K562 (cell line): ENCODE measurements at regions not wholly inside any gene's neighbourhood (a gene's known extent, or its start where the extent isn't known, plus 50 kb on each side); places are given as distances from the start of the nearest gene placed in this dataset.

Experiments
- ATAC-seq: fragments of 200-7000 bp; cut with Tn5 transposase; 3 replicates; pipeline ENCODE4 v1.9.1; 2020; ENCODE audit warnings: moderate library complexity
- BruUV-seq: library from RNA; stranded (reverse); fragments of 400-500 nt; replicated peaks from 2 replicates; lab custom pipeline; 2021; lab: Mats Ljungman, UMichigan
- CTCF ChIA-PET: fragments of 300-600 bp; formaldehyde crosslinking; extraction: SDS; loops from one replicate; lab custom pipeline; 2021; ENCODE audit warnings: low intra/inter-chr PET ratio; lab: Yijun Ruan, JAX
- POLR2A ChIA-PET: fragments of 300-600, 350-650 bp; sonication (Branson Sonifier 250); formaldehyde crosslinking; extraction: SDS; loops from one replicate; lab custom pipeline; 2021; ENCODE audit warnings: antibody characterized with exemption, inconsistent platforms; lab: Yijun Ruan, JAX
- DNase-seq, 4 experiments: peaks; one replicate each; pipeline versions ENCODE4 v3.0.0 to v3.0.0-alpha.2; 2011 to 2018; ENCODE audit warnings: low spot score in 3 of 4, mixed read lengths in 3 of 4; ENCODE audit errors: extremely low read depth in 1 of 4
- FAIRE-seq: peaks from 2 replicates; lab custom pipeline; 2011; peaks lifted over from hg19 to GRCh38; lab: Jason Lieb, UNC
- H2AFZ ChIP-seq: 2 replicates; pipeline ENCODE4 v1.6.0; 2011; ENCODE audit warnings: low read depth, low read length, control low read depth, inconsistent platforms
- H3K27ac ChIP-seq: fragments of 200-600 bp; 3 replicates; pipeline ENCODE4 v1.8.0; 2011; ENCODE audit warnings: low read depth, mild to moderate bottlenecking, control low read depth, inconsistent platforms, low read length, moderate library complexity, mixed read lengths; ENCODE audit errors: extremely low read depth
- H3K27me3 ChIP-seq, 2 experiments: fragments of 300-600 bp in 1 of 2; 2 replicates in 1 of 2; 3 replicates in 1 of 2; pipeline versions ENCODE4 v1.6.0 to v1.8.0; 2011; ENCODE audit warnings: inconsistent platforms in 2 of 2, low read length in 2 of 2, mild to moderate bottlenecking in 1 of 2, mixed read lengths in 1 of 2, moderate library complexity in 1 of 2; ENCODE audit not compliant: control insufficient read depth in 2 of 2, insufficient read depth in 2 of 2
- H3K36me3 ChIP-seq: fragments of 300-600 bp; 3 replicates; pipeline ENCODE4 v1.8.0; 2011; ENCODE audit warnings: mild to moderate bottlenecking, low read length, inconsistent platforms; ENCODE audit not compliant: control insufficient read depth, insufficient read depth
- H3K4me1 ChIP-seq, 2 experiments: fragments of 200-600 bp in 1 of 2; replicated peaks in 1 of 2; 2 replicates in 1 of 2; 3 replicates in 1 of 2; pipeline versions ENCODE4 v1.5.1 to v1.8.0; 2011; ENCODE audit warnings: inconsistent platforms in 2 of 2, low read length in 2 of 2, mild to moderate bottlenecking in 1 of 2, mixed read lengths in 1 of 2, moderate library complexity in 1 of 2; ENCODE audit not compliant: control insufficient read depth in 2 of 2, insufficient read depth in 2 of 2
- H3K4me2 ChIP-seq: 2 replicates; pipeline ENCODE4 v1.6.1; 2011; ENCODE audit warnings: low read length, control low read depth, inconsistent platforms, mixed read lengths; ENCODE audit not compliant: insufficient read depth
- H3K4me3 ChIP-seq: fragments of 200-600 bp; sonication (generic), shearing (Covaris generic); 2 replicates; pipeline ENCODE4 v1.5.1; 2016; ENCODE audit warnings: control low read depth, inconsistent platforms
- H3K79me2 ChIP-seq: fragments of 200-600 bp; 3 replicates; pipeline ENCODE4 v1.8.0; 2011; ENCODE audit warnings: low read length, inconsistent platforms; ENCODE audit not compliant: control insufficient read depth, insufficient read depth
- H3K9ac ChIP-seq, 2 experiments: 2 replicates each; pipeline versions ENCODE4 v1.6.0 to v1.6.1; 2011; ENCODE audit warnings: low read depth in 2 of 2, low read length in 2 of 2, control low read depth in 1 of 2, inconsistent platforms in 1 of 2, mild to moderate bottlenecking in 1 of 2, mixed read lengths in 1 of 2; ENCODE audit not compliant: insufficient read depth in 1 of 2
- H3K9me1 ChIP-seq: one replicate; pipeline ENCODE4 v1.6.0; 2011; ENCODE audit warnings: inconsistent platforms, mild to moderate bottlenecking, low read length, moderate library complexity; ENCODE audit not compliant: control insufficient read depth, insufficient read depth
- H3K9me3 ChIP-seq: replicated peaks from 2 replicates; pipeline ENCODE4 v1.5.1; 2011; ENCODE audit warnings: low read depth, low read length, inconsistent platforms; ENCODE audit not compliant: control insufficient read depth, insufficient read depth
- H4K20me1 ChIP-seq: replicated peaks from 2 replicates; pipeline ENCODE4 v1.6.1; 2011; ENCODE audit warnings: low read length, inconsistent platforms, mixed read lengths; ENCODE audit not compliant: control insufficient read depth, insufficient read depth
- CBX2 ChIP-seq: fragments of 200-600 bp; sonication (generic); IDR thresholded peaks from one replicate; pipeline ENCODE4 v1.6.1; 2012; ENCODE audit warnings: mild to moderate bottlenecking, low read length, inconsistent platforms; ENCODE audit not compliant: insufficient read depth, poor library complexity, severe bottlenecking
- CCNT2 ChIP-seq: IDR thresholded peaks from 2 replicates; pipeline ENCODE4 v1.6.1; 2011; ENCODE audit warnings: borderline replicate concordance, low read depth, mild to moderate bottlenecking, moderate library complexity, mixed read lengths, low read length; ENCODE audit not compliant: insufficient read length; ENCODE audit errors: extremely low read depth
- COPS2 ChIP-seq: fragments of 450-650 bp; conservative IDR thresholded peaks from 2 replicates; pipeline ENCODE4 v1.6.1; 2016; ENCODE audit warnings: mild to moderate bottlenecking, moderate library complexity
- EGR1 ChIP-seq: fragments of 450-650 bp; conservative IDR thresholded peaks from 2 replicates; pipeline ENCODE4 v1.6.1; 2017; ENCODE audit warnings: mild to moderate bottlenecking
- EP300 ChIP-seq: IDR thresholded peaks from 2 replicates; pipeline ENCODE4 v1.6.1; 2012; ENCODE audit warnings: low read length, improper control_type of control experiment
- KHSRP ChIP-seq: fragments of 450-650 bp; IDR thresholded peaks from 2 replicates; pipeline ENCODE4 v1.6.1; 2017
- MAFF ChIP-seq: IDR thresholded peaks from 2 replicates; pipeline ENCODE4 v1.6.1; 2012; ENCODE audit warnings: low read length, improper control_type of control experiment
- MAFG ChIP-seq: fragments of 450-650 bp; conservative IDR thresholded peaks from 2 replicates; pipeline ENCODE4 v1.6.1; 2016; ENCODE audit warnings: missing genetic modification characterization, missing compliant biosample characterization
- NCOA1 ChIP-seq: fragments of 450-650 bp; IDR thresholded peaks from 2 replicates; pipeline ENCODE4 v1.6.1; 2016; ENCODE audit warnings: low read depth
- NFYB ChIP-seq: IDR thresholded peaks from 2 replicates; pipeline ENCODE4 v1.6.1; 2011; ENCODE audit warnings: mild to moderate bottlenecking, moderate library complexity; ENCODE audit not compliant: insufficient read length; ENCODE audit errors: extremely low read depth
- NR3C1 ChIP-seq: sonication (generic); formaldehyde crosslinking; IDR thresholded peaks from 2 replicates; pipeline ENCODE4 v1.8.1; 2022; ENCODE audit warnings: missing genetic modification reagents
- RBBP5 ChIP-seq: fragments of 200-600 bp; sonication (generic); IDR thresholded peaks from 2 replicates; pipeline ENCODE4 v1.6.1; 2012; ENCODE audit warnings: borderline replicate concordance, mild to moderate bottlenecking, low read length, control low read depth, inconsistent platforms; ENCODE audit not compliant: insufficient read depth, poor library complexity, severe bottlenecking
- RBM14 ChIP-seq: fragments of 200-400 bp; formaldehyde crosslinking; IDR thresholded peaks from 2 replicates; pipeline ENCODE4 v1.6.1; 2018; ENCODE audit warnings: low read depth, mild to moderate bottlenecking, low read length, moderate library complexity, borderline replicate concordance; ENCODE audit not compliant: insufficient read depth
- ZKSCAN8 ChIP-seq: fragments of 200-800 bp; sonication (Bioruptor generic); IDR thresholded peaks from 2 replicates; pipeline ENCODE4 v1.6.1; 2016; ENCODE audit warnings: missing genetic modification characterization, missing compliant biosample characterization
- ZNF140 ChIP-seq: fragments of 250-450 bp; sonication (Bioruptor Pico); IDR thresholded peaks from 2 replicates; pipeline ENCODE4 v1.8.0; 2021; ENCODE audit warnings: moderate library complexity, mild to moderate bottlenecking, inconsistent platforms
- ZNF316 ChIP-seq: fragments of 450-650 bp; IDR thresholded peaks from 2 replicates; pipeline ENCODE4 v1.6.1; 2016
- ZNF444 ChIP-seq: fragments of 250-450 bp; sonication (Bioruptor Pico); IDR thresholded peaks from 2 replicates; pipeline ENCODE4 v1.4.0; 2020; ENCODE audit warnings: mild to moderate bottlenecking, moderate library complexity
- ZNF583 ChIP-seq: fragments of 250-450 bp; sonication (Bioruptor Pico); IDR thresholded peaks from 2 replicates; pipeline ENCODE4 v1.4.0; 2020
- WGBS: fragments of 100-300 bp; shearing (Covaris generic); methylation state at CpG from one replicate; pipeline ENCODE4 v1.1.6; 2016; ENCODE audit warnings: low coverage, mixed read lengths; ENCODE audit not compliant: insufficient coverage; ENCODE audit errors: missing lambda C conversion rate; 5-methylcytosine and 5-hydroxymethylcytosine counted together
- in situ Hi-C: fragments of 300-500 bp; cut with MboI; formaldehyde crosslinking; loops from 4 replicates; pipeline ENCODE4 v1.15.0; 2018; ENCODE audit warnings: inconsistent platforms, mixed read lengths
- intact Hi-C: fragments of 100-400 bp; cut with micrococcal nuclease; formaldehyde crosslinking; loops from 2 replicates; pipeline ENCODE4 v1.14.2; 2022

DNA sequence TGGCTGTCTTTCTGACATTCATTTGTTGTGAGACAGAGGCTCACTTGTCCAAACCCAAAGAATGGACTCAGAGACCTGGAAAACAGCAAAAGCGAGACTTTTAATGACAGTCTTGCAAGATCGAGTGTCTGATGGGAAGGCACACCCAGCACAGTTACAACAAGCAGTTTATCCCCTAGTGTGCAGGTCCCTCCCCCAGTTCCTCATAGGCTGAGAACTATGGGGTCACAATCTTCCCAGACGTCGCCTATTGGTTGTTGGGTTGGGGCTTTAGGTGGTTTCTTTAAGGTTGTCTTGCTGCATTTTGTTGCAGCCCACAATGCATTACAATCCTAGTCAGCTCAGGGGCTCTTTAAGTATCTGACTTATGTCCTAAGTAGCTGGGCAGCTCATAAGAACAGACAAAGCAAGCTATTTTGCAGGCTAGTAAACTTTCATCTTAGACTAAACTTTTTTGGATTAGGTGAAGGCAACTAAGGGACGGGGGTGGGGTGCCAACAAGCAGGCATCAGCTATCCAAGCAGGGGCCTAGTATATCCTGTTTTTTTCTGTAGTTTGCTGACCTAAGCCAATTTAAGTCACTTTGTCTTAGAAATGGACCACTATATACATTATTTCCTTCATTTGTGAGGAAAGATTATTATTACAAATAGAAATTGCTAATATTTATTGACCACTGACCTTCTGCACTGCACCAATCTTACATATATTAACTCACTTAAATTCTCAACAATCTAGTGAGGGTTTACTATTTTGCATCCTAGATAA is 151.8 kb downstream of the SETD4 start:
- Histone ChIP-seq H3K4me2 (no peak overlapping the region), H2AFZ (no peak overlapping the region), H3K9ac (no peak overlapping the region), H3K27ac (no peak overlapping the region), H3K4me3 (no peak overlapping the region), H3K9me3 (no peaks in the 10 kb centered on the region), H3K9me1 (no peaks in the 10 kb centered on the region), H3K27me3 (peaks cover 3 to 13% of the 10 kb centered on the region in 2 experiments; a peak in 3 of 5 replicates), H3K79me2 (no peaks in the 10 kb centered on the region), H4K20me1 (no peaks in the 10 kb centered on the region), H3K4me1 (no peaks in the 10 kb centered on the region; a peak in 1 of 5 replicates), H3K36me3 (no peaks in the 10 kb centered on the region)
- intact Hi-C loops, result no loop called here
- FAIRE-seq (no peak), ATAC-seq (no peak), DNase-seq (peak in 1 of 4 experiments; percentile 12)
- ChIA-PET POLR2A (interaction anchor here (0.7 to 1.1 kb wide), 2 partner anchors 77 to 462 kb away, joined by 3 to 4 read pairs; no protein-coding TSS in a partner anchor), CTCF (no interaction called here)
- no TSS peak for BruUV-seq
- TF ChIP-seq NFYB (peak; percentile 48), NR3C1 (CRISPR knock-in tag) (no peak), CBX2 (no peak), ZKSCAN8 (CRISPR knock-in tag) (no peak)
- WGBS, result 7% methylated on average over 5 of the region's 5 CpGs
- in situ Hi-C loops, result no loop called here

DNA sequence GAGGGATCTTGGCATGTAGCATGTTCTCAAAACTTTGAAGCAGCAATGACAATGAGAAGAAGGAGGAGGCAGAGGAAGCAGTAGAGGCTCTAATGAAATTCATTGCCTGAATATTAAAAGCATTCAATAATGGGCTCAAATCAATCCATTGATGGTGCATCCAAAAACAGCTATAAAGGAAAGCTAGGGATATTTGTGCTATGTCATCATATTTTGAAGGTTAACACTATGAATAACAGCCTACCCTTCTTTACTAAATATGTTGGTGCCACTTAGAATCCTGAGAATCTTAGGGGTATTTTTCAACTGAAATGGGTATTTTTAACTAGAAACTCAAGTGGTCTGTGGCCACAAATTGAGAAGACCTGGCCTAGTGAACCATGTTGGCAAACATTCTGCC is 153.7 kb downstream of the SETD4 start:
- Histone ChIP-seq H3K27ac (no peak overlapping the region), H3K79me2 (no peaks in the 10 kb centered on the region), H3K27me3 (peaks cover 3 to 13% of the 10 kb centered on the region in 2 experiments; a peak in 3 of 5 replicates), H3K4me3 (no peak overlapping the region), H4K20me1 (no peaks in the 10 kb centered on the region), H3K9me3 (no peaks in the 10 kb centered on the region), H2AFZ (no peak overlapping the region), H3K9me1 (no peaks in the 10 kb centered on the region), H3K4me1 (no peaks in the 10 kb centered on the region; a peak in 1 of 5 replicates), H3K9ac (no peak overlapping the region), H3K4me2 (no peak overlapping the region), H3K36me3 (no peaks in the 10 kb centered on the region)
- ATAC-seq (no peak), FAIRE-seq (no peak), DNase-seq (no peak)
- BruUV-seq, result no TSS peak
- intact Hi-C loops, result no loop called here
- CTCF ChIA-PET, result no interaction called here
- POLR2A ChIA-PET, result interaction anchor here (1.1 kb wide), 1 partner anchor 11 kb away, joined by 4 read pairs; no protein-coding TSS in a partner anchor
- in situ Hi-C loops, result no loop called here
- TF ChIP-seq ZNF316 (peak; percentile 91), COPS2 (no peak), KHSRP (no peak), ZNF140 (CRISPR knock-in tag) (no peak), MAFF (peak; percentile 91), ZNF444 (CRISPR knock-in tag) (no peak), RBM14 (no peak), RBBP5 (no peak), EGR1 (no peak), CCNT2 (no peak), NCOA1 (no peak), MAFG (tag) (peak; percentile 89), ZNF583 (CRISPR knock-in tag) (no peak), EP300 (no peak)
